Esophagus (tissue), 2 donors: ENCODE measurements at regions not wholly inside any gene's neighbourhood (a gene's known extent, or its start where the extent isn't known, plus 50 kb on each side); places are given as distances from the start of the nearest gene placed in this dataset.

ENCODE experiments used
- H3K27ac ChIP-seq, 2 donors: one replicate each; pipeline ENCODE4 v1.5.1; 2013; ENCODE audit warnings: low read depth in 2 of 2, mild to moderate bottlenecking in 2 of 2, inconsistent platforms in 1 of 2, low read length in 1 of 2, moderate library complexity in 1 of 2
- H3K27me3 ChIP-seq, 2 donors: one replicate each; pipeline ENCODE4 v1.6.1; 2013; ENCODE audit warnings: low read length in 2 of 2, control low read depth in 1 of 2, mild to moderate bottlenecking in 1 of 2; ENCODE audit not compliant: insufficient read depth in 2 of 2, control insufficient read depth in 1 of 2
- H3K36me3 ChIP-seq, 2 donors: one replicate each; pipeline ENCODE4 v1.6.1; 2013; ENCODE audit warnings: low read length in 1 of 2; ENCODE audit not compliant: control insufficient read depth in 2 of 2, insufficient read depth in 2 of 2
- H3K4me1 ChIP-seq, 2 donors: one replicate each; pipeline ENCODE4 v1.6.1; 2013; ENCODE audit warnings: low read length in 1 of 2; ENCODE audit not compliant: control insufficient read depth in 2 of 2, insufficient read depth in 2 of 2
- H3K4me3 ChIP-seq, 2 donors: one replicate each; pipeline ENCODE4 v1.5.1; 2013; ENCODE audit warnings: low read length in 2 of 2, mild to moderate bottlenecking in 2 of 2, low read depth in 1 of 2, moderate library complexity in 1 of 2
- H3K9me3 ChIP-seq, 2 donors: one replicate each; pipeline ENCODE4 v1.6.1; 2013; ENCODE audit warnings: mild to moderate bottlenecking in 2 of 2, low read depth in 1 of 2, low read length in 1 of 2, moderate library complexity in 1 of 2; ENCODE audit not compliant: control insufficient read depth in 2 of 2, insufficient read depth in 1 of 2
- WGBS, 2 donors: extraction: QIAGEN DNeasy Blood & Tissue Kit; methylation state at CpG; one replicate each; pipeline ENCODE4 v1.1.7; 2013; 5-methylcytosine and 5-hydroxymethylcytosine counted together
- donor health status: healthy with polysubstance abuse.
- donor health status: Bipolar disorder and iron deficiency.

- H3K36me3 ChIP-seq = no peaks in the 10 kb centered on the region
- no peak overlapping the region for H3K4me3 ChIP-seq
- no peaks in the 10 kb centered on the region for H3K9me3 ChIP-seq
- no peaks in the 10 kb centered on the region for H3K4me1 ChIP-seq
- no peaks in the 10 kb centered on the region for H3K27me3 ChIP-seq
- H3K27ac ChIP-seq = peak overlapping the region in 1 of 2 donors; percentile 2
- 51 to 65% methylated on average over 6 of the region's 6 CpGs for WGBS, 2 donors
Measured at GRCh38 chr6:148221196-148221979, 121.2 kb upstream of the SASH1 start.

GRCh38 chr6:148222376-148222775, 120.3 kb upstream of the SASH1 start:
- H3K4me3 ChIP-seq = no peak overlapping the region
- no peaks in the 10 kb centered on the region for H3K36me3 ChIP-seq
- H3K4me1 ChIP-seq = no peaks in the 10 kb centered on the region
- H3K27me3 ChIP-seq = no peaks in the 10 kb centered on the region
- no peaks in the 10 kb centered on the region for H3K9me3 ChIP-seq
- WGBS, 2 donors = 60 to 61% methylated on average over 3 of the region's 3 CpGs
- H3K27ac ChIP-seq = peak overlapping the region; percentile 56 to 75

- Histone ChIP-seq H3K4me1 (no peaks in the 10 kb centered on the region), H3K4me3 (no peak overlapping the region)
- WGBS, 2 donors = 72 to 77% methylated on average over 6 of the region's 6 CpGs
Measured at GRCh38 chr6:148222846-148223245, 119.8 kb upstream of the SASH1 start.

GRCh38 chr6:148223424-148223842, 119.2 kb upstream of the SASH1 start:
- WGBS, 2 donors = 83 to 89% methylated on average over 3 of the region's 3 CpGs
- no peaks in the 10 kb centered on the region for H3K36me3 ChIP-seq
- no peaks in the 10 kb centered on the region for H3K9me3 ChIP-seq
- H3K4me1 ChIP-seq = no peaks in the 10 kb centered on the region
- no peak overlapping the region for H3K27ac ChIP-seq
- H3K27me3 ChIP-seq = no peaks in the 10 kb centered on the region
- no peak overlapping the region for H3K4me3 ChIP-seq

More at GRCh38 chr6:148222846-148223245, 119.8 kb upstream of the SASH1 start:
- Histone ChIP-seq H3K27me3 (no peaks in the 10 kb centered on the region), H3K9me3 (no peaks in the 10 kb centered on the region), H3K36me3 (no peaks in the 10 kb centered on the region), H3K27ac (peak overlapping the region in 1 of 2 donors; percentile 34)

- Histone ChIP-seq H3K4me3 (no peak overlapping the region), H3K4me1 (no peaks in the 10 kb centered on the region), H3K36me3 (no peaks in the 10 kb centered on the region), H3K27me3 (no peaks in the 10 kb centered on the region), H3K9me3 (no peaks in the 10 kb centered on the region), H3K27ac (no peak overlapping the region)
Measured at GRCh38 chr6:148225871-148226270, 116.8 kb upstream of the SASH1 start.

- H3K4me3 ChIP-seq = no peak overlapping the region
- no peak overlapping the region for H3K27ac ChIP-seq
- no peaks in the 10 kb centered on the region for H3K27me3 ChIP-seq
- no peaks in the 10 kb centered on the region for H3K9me3 ChIP-seq
- no peaks in the 10 kb centered on the region for H3K36me3 ChIP-seq
- WGBS, 2 donors = 85 to 92% methylated on average over 6 of the region's 6 CpGs
- H3K4me1 ChIP-seq = no peaks in the 10 kb centered on the region
Measured at GRCh38 chr6:148226284-148226683, 116.4 kb upstream of the SASH1 start.

GRCh38 chr6:148231572-148231971, 111.1 kb upstream of the SASH1 start:
- H3K27me3 ChIP-seq = no peaks in the 10 kb centered on the region
- WGBS, 2 donors = 43 to 53% methylated on average over 4 of the region's 4 CpGs
- H3K4me3 ChIP-seq = no peak overlapping the region
- no peak overlapping the region for H3K27ac ChIP-seq
- H3K4me1 ChIP-seq = peaks cover 0 to 3% of the 10 kb centered on the region in 2 donors
- no peaks in the 10 kb centered on the region for H3K36me3 ChIP-seq
- no peaks in the 10 kb centered on the region for H3K9me3 ChIP-seq

GRCh38 chr6:148235446-148235845, 107.2 kb upstream of the SASH1 start:
- H3K4me3 ChIP-seq = no peak overlapping the region
- peak overlapping the region in 1 of 2 donors; percentile 5 for H3K27ac ChIP-seq
- H3K9me3 ChIP-seq = no peaks in the 10 kb centered on the region
- 55 to 70% methylated on average over 3 of the region's 3 CpGs for WGBS, 2 donors
- H3K27me3 ChIP-seq = no peaks in the 10 kb centered on the region
- H3K36me3 ChIP-seq = no peaks in the 10 kb centered on the region
- peaks cover 0 to 9% of the 10 kb centered on the region in 2 donors for H3K4me1 ChIP-seq

DNA sequence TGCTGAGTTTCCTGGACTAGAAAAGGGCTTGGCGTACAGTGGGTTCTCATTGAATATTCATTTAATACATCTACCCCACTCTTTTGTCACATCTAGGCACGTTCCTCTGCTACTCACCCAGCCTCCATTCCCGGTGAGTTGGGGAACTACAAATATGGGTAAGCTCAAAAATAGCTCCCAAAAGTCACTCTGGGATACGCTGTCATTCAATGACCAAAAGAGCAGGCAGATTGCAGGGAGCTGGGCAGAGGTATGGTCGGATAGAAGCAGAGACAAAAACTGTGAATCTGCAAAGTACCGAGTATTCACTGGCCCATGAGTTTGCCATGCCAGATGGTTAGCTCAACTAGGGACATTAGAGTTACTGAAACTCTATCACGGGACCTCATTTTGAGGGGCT, 103.9 kb upstream of the SASH1 start:
- H3K27ac ChIP-seq = peak overlapping the region; percentile 52 to 74
- no peak overlapping the region for H3K4me3 ChIP-seq
- no peaks in the 10 kb centered on the region for H3K36me3 ChIP-seq
- H3K4me1 ChIP-seq = peaks cover 0 to 10% of the 10 kb centered on the region in 2 donors
- no peaks in the 10 kb centered on the region for H3K27me3 ChIP-seq
- WGBS, 2 donors = 84 to 87% methylated on average over 7 of the region's 7 CpGs
- H3K9me3 ChIP-seq = no peaks in the 10 kb centered on the region

- no peaks in the 10 kb centered on the region for H3K9me3 ChIP-seq
- peaks cover 0 to 10% of the 10 kb centered on the region in 2 donors for H3K4me1 ChIP-seq
- no peaks in the 10 kb centered on the region for H3K27me3 ChIP-seq
- H3K27ac ChIP-seq = peak overlapping the region; percentile 74 to 87
- 37 to 41% methylated on average over 5 of the region's 5 CpGs for WGBS, 2 donors
- no peak overlapping the region for H3K4me3 ChIP-seq
- no peaks in the 10 kb centered on the region for H3K36me3 ChIP-seq
Measured at GRCh38 chr6:148239215-148239614, 103.4 kb upstream of the SASH1 start.
